Motor neuron (in vitro differentiated cells): ENCODE measurements at regions not wholly inside any gene's neighbourhood (a gene's known extent, or its start where the extent isn't known, plus 50 kb on each side); places are given as distances from the start of the nearest gene placed in this dataset.

Experiments used
- ATAC-seq, 8 experiments: fragments of 200-7000 bp; cut with Tn5 transposase; replicated peaks in 6 of 8; 2 replicates each; pipeline ENCODE4 v1.8.0; 2021; ENCODE audit warnings: mild to moderate bottlenecking in 8 of 8, moderate library complexity in 8 of 8
- H3K27ac ChIP-seq, 2 donors: fragments of 250-450 bp; sonication (Bioruptor Pico); 2 replicates each; pipeline ENCODE4 v1.9.0; 2021; ENCODE audit warnings: antibody characterized with exemption in 2 of 2, mild to moderate bottlenecking in 2 of 2, moderate library complexity in 1 of 2
- H3K4me1 ChIP-seq, 2 donors: fragments of 250-450 bp; sonication (Bioruptor Pico); replicated peaks in 1 of 2; 2 replicates each; pipeline ENCODE4 v1.6.1; 2021; ENCODE audit warnings: antibody characterized with exemption in 2 of 2, mild to moderate bottlenecking in 2 of 2, moderate library complexity in 1 of 2
- H3K4me3 ChIP-seq, 5 donors: fragments of 250-450 bp; sonication (Bioruptor Pico); 2 replicates each; pipeline ENCODE4 v1.9.0; 2021; ENCODE audit warnings: antibody characterized with exemption in 5 of 5, mild to moderate bottlenecking in 5 of 5, moderate library complexity in 4 of 5
- WGBS, 10 experiments: fragments of 450-650 bp; shearing (Covaris generic); methylation state at CpG; one replicate each; pipeline ENCODE4 v1.0.0; 2022; 5-methylcytosine and 5-hydroxymethylcytosine counted together
- in situ Hi-C, 9 experiments: fragments of 400-800 bp; cut with MboI; loops; one replicate each; pipeline ENCODE4 v1.15.0; 2021; ENCODE audit warnings: low sequenced_read_pairs in 9 of 9, low pct_unique_long_range_greater_than_20kb in 2 of 9; ENCODE audit not compliant: unreplicated experiment in 9 of 9

GRCh38 chr2:145650226-145650625, 1130.3 kb upstream of the ZEB2 start:
- Histone ChIP-seq H3K27ac (no peak overlapping the region), H3K4me1 (peaks cover 0 to 13% of the 10 kb centered on the region in 2 donors), H3K4me3 (no peak overlapping the region)
- no peak for ATAC-seq
- in situ Hi-C loops = no loop called here

- Histone ChIP-seq H3K4me3 (no peak overlapping the region), H3K27ac (no peak overlapping the region), H3K4me1 (peaks cover 0 to 1% of the 10 kb centered on the region in 2 donors)
- in situ Hi-C loops = no loop called here
- 81 to 100% (median 94%) methylated on average over 1 to 4 of the region's 4 CpGs; no CpG with 5 or more reads in 1 of the 10 experiments for WGBS, 10 experiments
- ATAC-seq = no peak
Measured at GRCh38 chr2:145649061-145649460, 1129.1 kb upstream of the ZEB2 start.

GRCh38 chr2:145644820-145645302, 1124.9 kb upstream of the ZEB2 start:
- in situ Hi-C loops = no loop called here
- H3K27ac ChIP-seq = no peak overlapping the region
- no peaks in the 10 kb centered on the region for H3K4me1 ChIP-seq
- no peak overlapping the region for H3K4me3 ChIP-seq
- no peak for ATAC-seq

DNA sequence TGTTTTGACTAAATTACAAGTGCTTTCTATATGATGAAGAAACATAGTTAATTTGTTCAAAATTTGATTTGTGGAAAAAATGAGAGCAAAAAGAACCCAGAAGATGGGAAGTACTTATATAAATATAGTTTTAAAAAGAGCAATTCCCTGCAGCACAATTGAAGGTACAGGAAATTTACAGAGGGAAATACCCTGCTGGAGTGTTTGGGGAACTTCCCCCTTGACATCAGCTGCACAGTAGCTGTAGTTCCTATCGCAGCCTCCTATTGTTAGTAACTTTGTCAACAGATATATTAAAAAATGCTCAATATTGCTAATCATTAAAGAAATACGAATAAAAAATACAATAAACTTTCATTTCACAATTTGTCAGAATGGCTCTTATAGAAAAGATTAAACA, 1118.8 kb upstream of the ZEB2 start:
- Histone ChIP-seq H3K4me3 (no peak overlapping the region), H3K4me1 (no peaks in the 10 kb centered on the region), H3K27ac (no peak overlapping the region)
- in situ Hi-C loops = no loop called here
- no peak for ATAC-seq
- 60 to 100% (median 77%) methylated on average over 1 to 2 of the region's 2 CpGs for WGBS, 10 experiments

GRCh38 chr2:145635706-145636427, 1115.9 kb upstream of the ZEB2 start:
- in situ Hi-C loops = no loop called here
- H3K4me3 ChIP-seq = no peak overlapping the region
- no peak for ATAC-seq

GRCh38 chr2:145631561-145631960, 1111.6 kb upstream of the ZEB2 start:
- 83 to 100% (median 100%) methylated on average over 1 of the region's 1 CpG; no CpG with 5 or more reads in 3 of the 10 experiments for WGBS, 10 experiments
- no peak overlapping the region for H3K4me3 ChIP-seq
- H3K27ac ChIP-seq = no peak overlapping the region
- no peak for ATAC-seq
- no peaks in the 10 kb centered on the region for H3K4me1 ChIP-seq
- in situ Hi-C loops = no loop called here

More at GRCh38 chr2:145635706-145636427, 1115.9 kb upstream of the ZEB2 start:
- Histone ChIP-seq H3K27ac (no peak overlapping the region), H3K4me1 (no peaks in the 10 kb centered on the region)
- WGBS, 10 experiments = 63 to 100% (median 90%) methylated on average over 1 to 3 of the region's 3 CpGs

- ATAC-seq = no peak
- no peaks in the 10 kb centered on the region for H3K4me1 ChIP-seq
- in situ Hi-C loops = no loop called here
- no peak overlapping the region for H3K27ac ChIP-seq
- no peak overlapping the region for H3K4me3 ChIP-seq
Measured at GRCh38 chr2:145626301-145626700, 1106.4 kb upstream of the ZEB2 start.

- ATAC-seq = no peak
- Histone ChIP-seq H3K4me3 (no peak overlapping the region), H3K4me1 (no peaks in the 10 kb centered on the region), H3K27ac (no peak overlapping the region)
- in situ Hi-C loops = no loop called here
- 57 to 100% (median 94%) methylated on average over 1 of the region's 1 CpG for WGBS, 10 experiments
Measured at GRCh38 chr2:145625111-145625510, 1105.2 kb upstream of the ZEB2 start.

- no peak for ATAC-seq
- Histone ChIP-seq H3K4me3 (no peak overlapping the region), H3K4me1 (no peaks in the 10 kb centered on the region), H3K27ac (no peak overlapping the region)
- WGBS, 10 experiments = 67 to 100% (median 83%) methylated on average over 2 to 3 of the region's 3 CpGs; no CpG with 5 or more reads in 1 of the 10 experiments
- in situ Hi-C loops = no loop called here
Measured at GRCh38 chr2:145623136-145623535, 1103.2 kb upstream of the ZEB2 start.

- WGBS, 10 experiments = 56 to 95% (median 86%) methylated on average over 1 to 2 of the region's 2 CpGs; no CpG with 5 or more reads in 1 of the 10 experiments
- Histone ChIP-seq H3K4me3 (no peak overlapping the region), H3K4me1 (no peaks in the 10 kb centered on the region), H3K27ac (no peak overlapping the region)
- in situ Hi-C loops = no loop called here
- no peak for ATAC-seq
Measured at GRCh38 chr2:145622285-145622684, 1102.4 kb upstream of the ZEB2 start.

DNA sequence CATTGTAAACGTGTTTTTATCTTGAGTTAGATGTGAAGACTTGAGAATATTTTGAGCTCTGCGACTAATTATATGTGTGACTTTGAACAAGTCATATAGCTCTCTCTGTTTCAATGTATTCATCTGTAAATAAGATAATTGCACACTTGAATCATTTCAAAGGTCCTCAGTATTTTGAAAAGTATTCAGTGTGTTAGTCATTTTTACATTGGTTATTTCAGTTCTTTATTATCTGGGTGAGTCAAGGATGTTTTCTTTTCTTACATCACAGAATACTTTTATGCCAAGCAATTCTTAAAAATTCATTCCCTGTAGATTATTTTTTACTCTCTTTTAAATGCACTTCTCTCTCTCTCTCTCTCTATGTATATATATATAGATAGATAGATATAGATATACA, 1098.0 kb upstream of the ZEB2 start:
- 10 to 94% (median 58%) methylated on average over 1 to 2 of the region's 2 CpGs; no CpG with 5 or more reads in 3 of the 10 experiments for WGBS, 10 experiments
- in situ Hi-C loops = no loop called here
- ATAC-seq = no peak

GRCh38 chr2:145617420-145617819, 1097.5 kb upstream of the ZEB2 start:
- in situ Hi-C loops = no loop called here
- Histone ChIP-seq H3K4me3 (no peak overlapping the region), H3K4me1 (no peaks in the 10 kb centered on the region), H3K27ac (no peak overlapping the region)
- WGBS, 10 experiments = 36 to 100% (median 71%) methylated on average over 1 of the region's 1 CpG; no CpG with 5 or more reads in 1 of the 10 experiments
- ATAC-seq = no peak

More for the DNA sequence above, 1098.0 kb upstream of the ZEB2 start:
- Histone ChIP-seq H3K4me1 (no peaks in the 10 kb centered on the region), H3K27ac (no peak overlapping the region), H3K4me3 (no peak overlapping the region)

GRCh38 chr2:145615626-145616025, 1095.7 kb upstream of the ZEB2 start:
- WGBS, 10 experiments = 73 to 100% (median 98%) methylated on average over 1 to 4 of the region's 4 CpGs; no CpG with 5 or more reads in 3 of the 10 experiments
- Histone ChIP-seq H3K4me1 (no peaks in the 10 kb centered on the region), H3K27ac (no peak overlapping the region), H3K4me3 (no peak overlapping the region)
- no peak for ATAC-seq
- in situ Hi-C loops = no loop called here

DNA sequence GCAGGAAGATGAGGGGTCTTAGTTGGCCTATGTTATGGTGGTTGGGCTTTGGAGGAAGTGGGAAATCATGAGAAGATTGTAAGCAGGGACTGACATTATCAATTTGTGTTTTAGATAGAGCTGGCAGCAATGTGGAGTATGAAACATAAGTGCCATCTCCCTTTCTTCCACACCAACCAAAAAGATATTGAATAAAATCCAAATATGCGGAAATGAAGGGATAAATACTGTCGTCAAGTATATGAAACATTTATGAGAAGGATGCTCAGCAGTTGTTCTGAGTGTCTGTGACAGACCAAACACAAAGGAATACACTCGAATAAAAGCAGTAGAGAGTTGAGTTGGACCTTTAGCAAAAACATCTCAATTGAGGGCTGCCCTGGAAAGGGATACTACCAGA, 1090.0 kb upstream of the ZEB2 start:
- 83 to 100% (median 93%) methylated on average over 1 to 3 of the region's 3 CpGs; no CpG with 5 or more reads in 1 of the 10 experiments for whole genome bisulfite sequencing, 10 experiments
- no peak for ATAC-seq
- Histone ChIP-seq H3K27ac (no peak overlapping the region), H3K4me1 (no peaks in the 10 kb centered on the region), H3K4me3 (no peak overlapping the region)
- in situ Hi-C loops = no loop called here
